Progenitor cell of endocrine pancreas (in vitro differentiated cells): ENCODE measurements at regions not wholly inside any gene's neighbourhood (a gene's known extent, or its start where the extent isn't known, plus 50 kb on each side); places are given as distances from the start of the nearest gene placed in this dataset.

ENCODE experiments used
- DNase-seq: peaks from one replicate; pipeline ENCODE4 v3.0.0; 2021; ENCODE audit warnings: low spot score; ENCODE audit not compliant: unreplicated experiment
- H3K27ac Mint-ChIP-seq: 2 replicates; pipeline ENCODE4 v1.8.0; 2021; ENCODE audit warnings: mild to moderate bottlenecking, moderate library complexity, mixed read lengths
- H3K27me3 Mint-ChIP-seq: 2 replicates; pipeline ENCODE4 v1.8.0; 2021; ENCODE audit warnings: mixed read lengths
- H3K36me3 Mint-ChIP-seq: 2 replicates; pipeline ENCODE4 v1.8.0; 2022; ENCODE audit warnings: mixed read lengths; ENCODE audit not compliant: insufficient read depth
- H3K4me1 Mint-ChIP-seq: 2 replicates; pipeline ENCODE4 v1.8.0; 2021; ENCODE audit warnings: low read depth, mixed read lengths
- H3K4me3 Mint-ChIP-seq: 2 replicates; pipeline ENCODE4 v1.8.0; 2021; ENCODE audit warnings: low read depth, mild to moderate bottlenecking, moderate library complexity, mixed read lengths
- H3K9me3 Mint-ChIP-seq: 2 replicates; pipeline ENCODE4 v1.8.0; 2021; ENCODE audit warnings: low read depth, mixed read lengths
- TF ChIP-seq, protein P1 (sequence below): fragments of 200-600 bp; sonication (generic); IDR thresholded peaks from one replicate; pipeline ENCODE4 v1.5.0; 2021; ENCODE audit warnings: antibody characterized with exemption, mild to moderate bottlenecking; ENCODE audit not compliant: unreplicated experiment

DNA sequence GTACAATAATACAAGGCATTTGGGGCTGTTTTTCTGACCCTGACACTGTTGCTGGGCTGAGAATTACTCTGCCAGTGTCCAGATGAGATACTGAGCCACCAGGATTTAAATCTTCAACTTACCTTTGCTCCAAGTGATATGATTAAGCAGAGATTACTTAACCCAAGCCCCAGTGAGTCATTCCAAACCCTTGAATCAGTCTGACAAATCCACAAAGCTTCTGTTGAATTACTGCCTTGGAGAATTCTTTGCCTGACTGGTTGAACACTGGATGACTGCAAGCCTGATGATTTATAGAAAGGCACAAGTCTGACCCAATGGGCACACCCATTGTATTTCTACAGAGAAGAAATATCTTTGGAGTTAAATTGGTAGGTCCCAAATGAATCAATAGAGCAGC, 88.2 kb upstream of the TSC22D2 start:
- H3K36me3 Mint-ChIP-seq: no peaks in the 10 kb centered on the region
- peak overlapping the region; percentile 63 for H3K27ac Mint-ChIP-seq
- TF ChIP-seq, protein P1, sequence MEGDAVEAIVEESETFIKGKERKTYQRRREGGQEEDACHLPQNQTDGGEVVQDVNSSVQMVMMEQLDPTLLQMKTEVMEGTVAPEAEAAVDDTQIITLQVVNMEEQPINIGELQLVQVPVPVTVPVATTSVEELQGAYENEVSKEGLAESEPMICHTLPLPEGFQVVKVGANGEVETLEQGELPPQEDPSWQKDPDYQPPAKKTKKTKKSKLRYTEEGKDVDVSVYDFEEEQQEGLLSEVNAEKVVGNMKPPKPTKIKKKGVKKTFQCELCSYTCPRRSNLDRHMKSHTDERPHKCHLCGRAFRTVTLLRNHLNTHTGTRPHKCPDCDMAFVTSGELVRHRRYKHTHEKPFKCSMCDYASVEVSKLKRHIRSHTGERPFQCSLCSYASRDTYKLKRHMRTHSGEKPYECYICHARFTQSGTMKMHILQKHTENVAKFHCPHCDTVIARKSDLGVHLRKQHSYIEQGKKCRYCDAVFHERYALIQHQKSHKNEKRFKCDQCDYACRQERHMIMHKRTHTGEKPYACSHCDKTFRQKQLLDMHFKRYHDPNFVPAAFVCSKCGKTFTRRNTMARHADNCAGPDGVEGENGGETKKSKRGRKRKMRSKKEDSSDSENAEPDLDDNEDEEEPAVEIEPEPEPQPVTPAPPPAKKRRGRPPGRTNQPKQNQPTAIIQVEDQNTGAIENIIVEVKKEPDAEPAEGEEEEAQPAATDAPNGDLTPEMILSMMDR: no peak
- peaks cover 18% of the 10 kb centered on the region for H3K4me1 Mint-ChIP-seq
- no peaks in the 10 kb centered on the region for H3K27me3 Mint-ChIP-seq
- H3K4me3 Mint-ChIP-seq: no peak overlapping the region
- no peak for DNase-seq
- H3K9me3 Mint-ChIP-seq: no peaks in the 10 kb centered on the region

GRCh38 chr3:150317469-150317868, 90.6 kb upstream of the TSC22D2 start:
- Mint-ChIP-seq H3K27ac (no peak overlapping the region), H3K36me3 (no peaks in the 10 kb centered on the region), H3K4me3 (no peak overlapping the region), H3K4me1 (peaks cover 23% of the 10 kb centered on the region), H3K27me3 (no peaks in the 10 kb centered on the region), H3K9me3 (no peaks in the 10 kb centered on the region)
- no peak for DNase-seq
- TF ChIP-seq, protein P1: no peak

GRCh38 chr3:150315721-150316120, 92.4 kb upstream of the TSC22D2 start:
- TF ChIP-seq, protein P1: no peak
- no peak for DNase-seq
- Mint-ChIP-seq H3K36me3 (no peaks in the 10 kb centered on the region), H3K27ac (peak overlapping the region; percentile 73), H3K4me1 (peaks cover 23% of the 10 kb centered on the region), H3K4me3 (no peak overlapping the region), H3K9me3 (no peaks in the 10 kb centered on the region), H3K27me3 (no peaks in the 10 kb centered on the region)

GRCh38 chr3:150314248-150315004, 93.7 kb upstream of the TSC22D2 start:
- peak; percentile 15 for DNase-seq
- no peak overlapping the region for H3K4me3 Mint-ChIP-seq
- no peaks in the 10 kb centered on the region for H3K36me3 Mint-ChIP-seq
- no peaks in the 10 kb centered on the region for H3K9me3 Mint-ChIP-seq
- H3K4me1 Mint-ChIP-seq: peaks cover 23% of the 10 kb centered on the region
- H3K27ac Mint-ChIP-seq: no peak overlapping the region
- TF ChIP-seq, protein P1: no peak
- H3K27me3 Mint-ChIP-seq: no peaks in the 10 kb centered on the region

- H3K27me3 Mint-ChIP-seq: no peaks in the 10 kb centered on the region
- TF ChIP-seq, protein P1: no peak
Observed at GRCh38 chr3:150312018-150312657, 96.0 kb upstream of the TSC22D2 start.

More at GRCh38 chr3:150312018-150312657, 96.0 kb upstream of the TSC22D2 start:
- DNase-seq: no peak
- Mint-ChIP-seq H3K4me3 (no peak overlapping the region), H3K4me1 (peaks cover 28% of the 10 kb centered on the region), H3K27ac (no peak overlapping the region), H3K36me3 (no peaks in the 10 kb centered on the region), H3K9me3 (no peaks in the 10 kb centered on the region)
